Endothelial cell of umbilical vein (primary cell): ENCODE measurements at regions not wholly inside any gene's neighbourhood (a gene's known extent, or its start where the extent isn't known, plus 50 kb on each side); places are given as distances from the start of the nearest gene placed in this dataset.

Experiments used
- BruUV-seq: library from RNA; stranded (reverse); fragments of 400-500 nt; replicated peaks from 2 replicates; lab custom pipeline; 2021; lab: Mats Ljungman, UMichigan
- CTCF ChIA-PET: fragments of 300-600, 350-600 bp; sonication (Branson Sonifier 250); formaldehyde crosslinking; loops from one replicate; lab custom pipeline; 2021; ENCODE audit warnings: antibody characterized with exemption, inconsistent platforms; lab: Charles Lee
- POLR2A ChIA-PET: fragments of 300-600, 350-600 bp; sonication (Branson Sonifier 250); formaldehyde crosslinking; loops from one replicate; lab custom pipeline; 2021; ENCODE audit warnings: antibody characterized with exemption, inconsistent platforms; lab: Charles Lee
- DNase-seq: peaks from one replicate; pipeline ENCODE4 v3.0.0-alpha.2; 2011; ENCODE audit warnings: low read depth, low spot score
- FAIRE-seq: peaks from 2 replicates; lab custom pipeline; 2011; peaks lifted over from hg19 to GRCh38; lab: Jason Lieb, UNC
- H2AFZ ChIP-seq: 2 replicates; pipeline ENCODE4 v1.6.0; 2012; ENCODE audit warnings: low read depth, low read length, control low read depth, inconsistent platforms
- H3K27ac ChIP-seq: 2 replicates; pipeline ENCODE4 v1.5.1; 2011; ENCODE audit warnings: low read depth, mild to moderate bottlenecking, control low read depth, low read length, moderate library complexity; ENCODE audit not compliant: insufficient read depth
- H3K27me3 ChIP-seq, 2 experiments: 2 replicates each; pipeline versions ENCODE4 v1.6.0 to v1.6.1; 2011; ENCODE audit warnings: low read length in 2 of 2, mixed read lengths in 1 of 2; ENCODE audit not compliant: control insufficient read depth in 2 of 2, insufficient read depth in 2 of 2
- H3K36me3 ChIP-seq, 2 experiments: 2 replicates in 1 of 2; 3 replicates in 1 of 2; pipeline ENCODE4 v1.5.1; 2011; ENCODE audit warnings: low read length in 2 of 2, mild to moderate bottlenecking in 1 of 2, moderate library complexity in 1 of 2; ENCODE audit not compliant: control insufficient read depth in 2 of 2, insufficient read depth in 2 of 2; ENCODE audit errors: extremely low read depth in 1 of 2
- H3K4me1 ChIP-seq: 3 replicates; pipeline ENCODE4 v1.5.1; 2011; ENCODE audit warnings: mild to moderate bottlenecking, low read length; ENCODE audit not compliant: control insufficient read depth, insufficient read depth; ENCODE audit errors: extremely low read depth
- H3K4me2 ChIP-seq: 2 replicates; pipeline ENCODE4 v1.6.1; 2011; ENCODE audit warnings: low read length, control low read depth, mixed read lengths; ENCODE audit not compliant: insufficient read depth
- H3K4me3 ChIP-seq, 3 experiments: fragments of 200-600 bp in 1 of 3; sonication (generic), shearing (Covaris generic) in 1 of 3; replicated peaks in 1 of 3; 2 replicates each; pipeline ENCODE4 v1.5.1; 2011 to 2016; ENCODE audit warnings: control low read depth in 3 of 3, low read length in 3 of 3, mild to moderate bottlenecking in 2 of 3, inconsistent platforms in 1 of 3, low read depth in 1 of 3, moderate library complexity in 1 of 3; ENCODE audit not compliant: insufficient read depth in 1 of 3
- H3K79me2 ChIP-seq: 2 replicates; pipeline ENCODE4 v1.6.0; 2012; ENCODE audit warnings: low read length, inconsistent platforms; ENCODE audit not compliant: control insufficient read depth, insufficient read depth
- H3K9ac ChIP-seq: replicated peaks from 2 replicates; pipeline ENCODE3; 2011; ENCODE audit warnings: low read length, control low read depth; ENCODE audit not compliant: insufficient read depth; ENCODE audit errors: extremely low read depth
- H3K9me1 ChIP-seq: replicated peaks from 3 replicates; pipeline ENCODE4 v1.6.0; 2011; ENCODE audit warnings: mild to moderate bottlenecking, low read length; ENCODE audit not compliant: control insufficient read depth, insufficient read depth; ENCODE audit errors: extremely low read depth
- H3K9me3 ChIP-seq: replicated peaks from 2 replicates; pipeline ENCODE4 v1.5.1; 2012; ENCODE audit warnings: low read length, inconsistent platforms; ENCODE audit not compliant: control insufficient read depth, insufficient read depth
- H4K20me1 ChIP-seq: replicated peaks from 2 replicates; pipeline ENCODE3; 2011; ENCODE audit warnings: mild to moderate bottlenecking, low read length; ENCODE audit not compliant: control insufficient read depth, insufficient read depth; ENCODE audit errors: extremely low read depth
- EZH2 ChIP-seq: IDR thresholded peaks from 2 replicates; pipeline ENCODE4 v1.6.1; 2012; ENCODE audit warnings: borderline replicate concordance, low read depth, mild to moderate bottlenecking, moderate library complexity, low read length, inconsistent platforms; ENCODE audit not compliant: severe bottlenecking
- FOS ChIP-seq: IDR thresholded peaks from 2 replicates; pipeline ENCODE4 v1.6.1; 2011; ENCODE audit warnings: mild to moderate bottlenecking, low read length, moderate library complexity, borderline replicate concordance; ENCODE audit not compliant: insufficient read depth
- GATA2 ChIP-seq: IDR thresholded peaks from 2 replicates; pipeline ENCODE4 v1.7.0; 2011; ENCODE audit warnings: low read depth, mild to moderate bottlenecking, moderate library complexity, mixed read lengths, low read length; ENCODE audit not compliant: insufficient read length, insufficient read depth
- JUN ChIP-seq: IDR thresholded peaks from 2 replicates; pipeline ENCODE4 v1.6.1; 2011; ENCODE audit warnings: borderline replicate concordance, low read depth; ENCODE audit not compliant: insufficient read length, insufficient read depth
- MYC ChIP-seq: IDR thresholded peaks from one replicate; pipeline ENCODE4 v1.6.1; 2011; ENCODE audit warnings: mild to moderate bottlenecking, low read depth, low read length
- POLR2A ChIP-seq: IDR thresholded peaks from 2 replicates; pipeline ENCODE4 v1.6.1; 2012; ENCODE audit warnings: low read depth, mild to moderate bottlenecking, control low read depth, low read length
- POLR2AphosphoS5 ChIP-seq: IDR thresholded peaks from 2 replicates; pipeline ENCODE4 v1.6.1; 2012; ENCODE audit warnings: low read depth, mild to moderate bottlenecking, control low read depth, low read length, moderate library complexity; ENCODE audit not compliant: insufficient read depth
- dilution Hi-C: fragments of 300-500 bp; cut with MboI; formaldehyde crosslinking; loops from one replicate; pipeline ENCODE4 v1.15.0; 2019; ENCODE audit warnings: low sequenced_read_pairs; ENCODE audit not compliant: extremely low pct_ligation_motif_present
- intact Hi-C: fragments of 100-400 bp; cut with micrococcal nuclease; formaldehyde crosslinking; loops from one replicate; pipeline ENCODE4 v1.10.0; 2022
- TF ChIP-seq, protein P1 (sequence below), 2 donors: IDR thresholded peaks; 1 replicate in 1 of 2; 2 replicates in 1 of 2; pipeline ENCODE4 v1.5.1; 2011; ENCODE audit warnings: low read length in 2 of 2, mild to moderate bottlenecking in 2 of 2, moderate library complexity in 2 of 2, control low read depth in 1 of 2, inconsistent platforms in 1 of 2, low read depth in 1 of 2; ENCODE audit not compliant: insufficient read depth in 1 of 2; ENCODE audit errors: extremely low read depth in 1 of 2
- TF ChIP-seq, protein P2 (sequence below): IDR thresholded peaks from 2 replicates; pipeline ENCODE4 v1.6.1; 2011; ENCODE audit not compliant: insufficient read depth, insufficient read length

DNA sequence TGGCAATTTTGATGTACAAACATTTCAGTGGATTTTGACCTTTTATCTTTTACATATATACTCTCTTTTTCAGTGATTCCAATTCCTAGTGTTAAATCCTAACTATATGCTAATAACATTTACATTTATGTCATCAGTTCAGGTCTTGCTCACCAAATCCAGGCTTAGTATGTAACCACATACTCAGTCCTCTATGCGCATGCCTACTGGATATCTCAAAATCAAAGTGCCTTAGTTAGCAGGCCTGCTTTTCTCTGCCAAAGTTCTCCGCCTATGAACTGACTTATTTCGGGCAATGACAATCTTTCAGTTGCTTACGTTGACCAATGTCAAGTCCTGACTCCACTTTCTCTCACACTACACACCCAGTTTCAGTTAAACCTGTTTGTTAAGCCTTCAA is 478.5 kb upstream of the SLITRK1 start:
- no peaks in the 10 kb centered on the region for H3K36me3 ChIP-seq
- no TSS peak for BruUV-seq
- dilution Hi-C loops (no loop called here), intact Hi-C loops (no loop called here)
- no peak overlapping the region for H3K27ac ChIP-seq
- H3K4me1 ChIP-seq: no peaks in the 10 kb centered on the region
- peaks cover 5% of the 10 kb centered on the region for H3K9me3 ChIP-seq
- H3K9me1 ChIP-seq: no peaks in the 10 kb centered on the region
- DNase-seq (no peak), FAIRE-seq (no peak)
- no peak overlapping the region for H2AFZ ChIP-seq
- POLR2A ChIA-PET: no interaction called here
- H3K27me3 ChIP-seq: no peaks in the 10 kb centered on the region
- H3K79me2 ChIP-seq: no peaks in the 10 kb centered on the region
- no peak overlapping the region for H3K9ac ChIP-seq
- no peaks in the 10 kb centered on the region for H4K20me1 ChIP-seq
- H3K4me2 ChIP-seq: no peak overlapping the region
- CTCF ChIA-PET: no interaction called here
- TF ChIP-seq POLR2AphosphoS5 (no peak), JUN (no peak), POLR2A (no peak), EZH2 (no peak), MYC (no peak), GATA2 (no peak), FOS (no peak)
- TF ChIP-seq, protein P1, sequence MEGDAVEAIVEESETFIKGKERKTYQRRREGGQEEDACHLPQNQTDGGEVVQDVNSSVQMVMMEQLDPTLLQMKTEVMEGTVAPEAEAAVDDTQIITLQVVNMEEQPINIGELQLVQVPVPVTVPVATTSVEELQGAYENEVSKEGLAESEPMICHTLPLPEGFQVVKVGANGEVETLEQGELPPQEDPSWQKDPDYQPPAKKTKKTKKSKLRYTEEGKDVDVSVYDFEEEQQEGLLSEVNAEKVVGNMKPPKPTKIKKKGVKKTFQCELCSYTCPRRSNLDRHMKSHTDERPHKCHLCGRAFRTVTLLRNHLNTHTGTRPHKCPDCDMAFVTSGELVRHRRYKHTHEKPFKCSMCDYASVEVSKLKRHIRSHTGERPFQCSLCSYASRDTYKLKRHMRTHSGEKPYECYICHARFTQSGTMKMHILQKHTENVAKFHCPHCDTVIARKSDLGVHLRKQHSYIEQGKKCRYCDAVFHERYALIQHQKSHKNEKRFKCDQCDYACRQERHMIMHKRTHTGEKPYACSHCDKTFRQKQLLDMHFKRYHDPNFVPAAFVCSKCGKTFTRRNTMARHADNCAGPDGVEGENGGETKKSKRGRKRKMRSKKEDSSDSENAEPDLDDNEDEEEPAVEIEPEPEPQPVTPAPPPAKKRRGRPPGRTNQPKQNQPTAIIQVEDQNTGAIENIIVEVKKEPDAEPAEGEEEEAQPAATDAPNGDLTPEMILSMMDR (IDR thresholded peaks at IDR 0.05; ENCODE audit: extremely low read depth in 1 of 2, insufficient read depth in 1 of 2, low read depth in 1 of 2, low read length in 2 of 2): no peak
- TF ChIP-seq, protein P2, sequence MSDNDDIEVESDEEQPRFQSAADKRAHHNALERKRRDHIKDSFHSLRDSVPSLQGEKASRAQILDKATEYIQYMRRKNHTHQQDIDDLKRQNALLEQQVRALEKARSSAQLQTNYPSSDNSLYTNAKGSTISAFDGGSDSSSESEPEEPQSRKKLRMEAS: no peak
- H3K4me3 ChIP-seq: no peak overlapping the region
